Smooth muscle cell (in vitro differentiated cells): ENCODE measurements at regions not wholly inside any gene's neighbourhood (a gene's known extent, or its start where the extent isn't known, plus 50 kb on each side); places are given as distances from the start of the nearest gene placed in this dataset.

Source experiments
- DNase-seq: peaks from one replicate; lab custom pipeline; 2025; ENCODE audit not compliant: unreplicated experiment; lab: John Stamatoyannopoulos, UW
- H2AFZ ChIP-seq: fragments of 200-600 bp; sonication (generic); 2 replicates; pipeline ENCODE4 v1.6.0; 2016; ENCODE audit warnings: antibody characterized with exemption, low read depth, mild to moderate bottlenecking
- H3F3A ChIP-seq: fragments of 200-600 bp; sonication (generic); 2 replicates; pipeline ENCODE4 v1.6.0; 2017; ENCODE audit warnings: antibody characterized with exemption, low read depth
- H3K27ac ChIP-seq: fragments of 200-600 bp; sonication (generic); 2 replicates; pipeline ENCODE4 v1.5.1; 2016; ENCODE audit warnings: low read depth, mild to moderate bottlenecking
- H3K27me3 ChIP-seq: fragments of 200-600 bp; sonication (generic); 2 replicates; pipeline ENCODE4 v1.6.1; 2016; ENCODE audit warnings: low read depth, mild to moderate bottlenecking
- H3K36me3 ChIP-seq: fragments of 200-600 bp; sonication (generic); 2 replicates; pipeline ENCODE4 v1.5.1; 2016; ENCODE audit warnings: low read depth
- H3K4me1 ChIP-seq: fragments of 200-600 bp; sonication (generic); 2 replicates; pipeline ENCODE4 v1.5.1; 2016; ENCODE audit warnings: low read depth
- H3K4me2 ChIP-seq: fragments of 200-600 bp; sonication (generic); 2 replicates; pipeline ENCODE4 v1.6.0; 2016; ENCODE audit warnings: mild to moderate bottlenecking
- H3K4me3 ChIP-seq: fragments of 200-600 bp; sonication (generic); 2 replicates; pipeline ENCODE4 v1.5.1; 2016; ENCODE audit warnings: mild to moderate bottlenecking
- H3K79me2 ChIP-seq: fragments of 200-600 bp; sonication (generic); 2 replicates; pipeline ENCODE4 v1.6.0; 2016; ENCODE audit warnings: low read depth, mild to moderate bottlenecking
- H3K9ac ChIP-seq: fragments of 200-600 bp; sonication (generic); 2 replicates; pipeline ENCODE4 v1.6.0; 2016; ENCODE audit warnings: low read depth
- H3K9me3 ChIP-seq: fragments of 200-600 bp; sonication (generic); replicated peaks from 2 replicates; pipeline ENCODE4 v1.5.1; 2016; ENCODE audit warnings: low read depth
- H4K20me1 ChIP-seq: fragments of 200-600 bp; sonication (generic); 2 replicates; pipeline ENCODE4 v1.6.0; 2016; ENCODE audit warnings: low read depth
- CTCF ChIP-seq: fragments of 200-600 bp; sonication (generic); IDR thresholded peaks from 2 replicates; pipeline ENCODE4 v1.5.1; 2017; ENCODE audit warnings: borderline replicate concordance, mild to moderate bottlenecking, antibody characterized with exemption; ENCODE audit not compliant: insufficient read depth, poor library complexity, severe bottlenecking
- WGBS: methylation state at CpG from one replicate; pipeline ENCODE4 v1.1.7; 2016; ENCODE audit warnings: low lambda C conversion rate; 5-methylcytosine and 5-hydroxymethylcytosine counted together

DNA sequence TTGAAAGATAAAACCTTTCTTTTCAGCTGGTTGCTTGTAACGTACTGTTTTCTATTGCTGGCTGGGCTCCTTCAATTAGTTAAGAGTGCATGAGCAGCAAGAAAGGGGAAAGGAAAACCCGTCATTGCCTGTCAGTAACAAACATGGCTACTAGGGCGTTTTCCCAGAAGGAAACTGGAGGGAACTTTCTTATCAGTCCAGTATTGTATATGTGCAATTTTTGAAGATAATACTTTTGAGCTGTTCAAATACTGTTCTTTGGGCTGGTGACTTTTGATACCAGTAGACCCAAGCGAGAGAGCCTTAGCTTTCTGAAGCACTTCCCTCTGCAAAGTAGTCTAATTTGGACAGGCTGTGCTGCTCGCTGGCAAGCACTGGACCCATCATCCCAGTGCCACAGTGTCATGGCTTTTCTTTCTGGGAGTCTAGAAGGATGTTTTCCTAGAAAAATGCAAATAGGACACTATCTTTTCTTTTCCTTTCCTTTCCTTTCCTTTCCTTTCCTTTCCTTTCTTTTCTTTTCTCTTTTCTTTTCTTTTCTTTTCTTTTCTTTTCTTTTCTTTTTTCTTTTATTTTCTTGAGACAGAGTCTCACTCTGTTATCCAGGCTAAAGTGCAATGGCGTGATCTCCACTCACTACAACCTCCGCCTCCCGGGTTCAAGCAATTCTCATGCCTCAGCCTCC, 149.9 kb upstream of the SMIM23 start:
- Histone ChIP-seq H4K20me1 (no peaks in the 10 kb centered on the region), H3K36me3 (no peaks in the 10 kb centered on the region), H3K27ac (no peak overlapping the region), H3K79me2 (no peaks in the 10 kb centered on the region), H3K4me3 (no peak overlapping the region), H3K4me2 (no peak overlapping the region), H3F3A (peaks cover 4% of the 10 kb centered on the region), H3K27me3 (peaks cover 8% of the 10 kb centered on the region), H3K4me1 (no peaks in the 10 kb centered on the region), H3K9me3 (no peaks in the 10 kb centered on the region), H2AFZ (no peak overlapping the region), H3K9ac (no peak overlapping the region)
- DNase-seq, result no peak
- 82% methylated on average over 8 of the region's 8 CpGs for WGBS
- TF ChIP-seq CTCF, result no peak

DNA sequence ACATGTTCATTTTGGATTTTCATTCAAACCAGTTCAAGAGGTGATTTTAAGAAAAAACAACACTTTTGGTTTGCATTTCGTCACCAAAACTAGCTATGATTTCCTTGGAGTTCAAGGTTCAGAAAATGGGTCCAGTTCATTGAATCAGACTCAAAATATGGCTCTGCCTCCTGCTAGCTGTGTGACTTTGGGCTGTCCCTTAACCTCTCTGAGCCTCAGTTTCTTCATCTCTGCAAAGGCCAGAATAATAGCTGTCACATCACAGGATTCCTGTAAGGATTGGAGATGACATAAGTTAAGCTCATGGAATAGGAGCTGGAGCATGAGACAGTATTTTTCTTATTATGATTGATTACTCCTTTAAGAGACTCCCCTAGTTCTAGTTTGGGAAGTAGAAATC, 147.8 kb upstream of the SMIM23 start:
- no peaks in the 10 kb centered on the region for H4K20me1 ChIP-seq
- no peak for TF ChIP-seq CTCF
- no peaks in the 10 kb centered on the region for H3K9me3 ChIP-seq
- H2AFZ ChIP-seq, result no peak overlapping the region
- H3K4me1 ChIP-seq, result no peaks in the 10 kb centered on the region
- no peak for DNase-seq
- no peaks in the 10 kb centered on the region for H3K79me2 ChIP-seq
- H3K27ac ChIP-seq, result no peak overlapping the region
- no peaks in the 10 kb centered on the region for H3K36me3 ChIP-seq
- no peaks in the 10 kb centered on the region for H3K27me3 ChIP-seq
- 94% methylated on average over 1 of the region's 1 CpG for WGBS
- H3K9ac ChIP-seq, result no peak overlapping the region
- H3K4me2 ChIP-seq, result no peak overlapping the region
- no peak overlapping the region for H3K4me3 ChIP-seq
- peaks cover 4% of the 10 kb centered on the region for H3F3A ChIP-seq

DNA sequence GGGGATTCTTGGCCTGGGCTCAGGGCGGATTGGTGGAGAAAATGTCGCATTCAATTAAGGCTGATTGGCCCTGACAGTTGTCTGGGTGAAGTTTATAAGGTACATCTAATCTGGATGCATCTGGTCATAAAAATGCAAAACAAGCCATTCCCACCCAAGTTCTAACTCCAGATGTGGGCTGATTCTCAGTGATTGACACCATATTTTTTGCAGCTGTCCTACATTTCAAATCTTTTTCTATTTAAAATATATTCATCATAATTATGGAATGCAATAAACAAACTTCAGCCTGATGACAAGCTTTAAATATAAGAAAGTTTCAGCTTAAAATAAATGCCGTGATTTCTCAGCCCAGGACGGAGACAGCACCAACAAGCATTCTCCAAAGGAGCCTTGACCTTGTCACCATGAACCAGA, 146.4 kb upstream of the SMIM23 start:
- H3K4me2 ChIP-seq, result no peak overlapping the region
- H3K4me1 ChIP-seq, result no peaks in the 10 kb centered on the region
- H3F3A ChIP-seq, result peaks cover 4% of the 10 kb centered on the region
- H3K9ac ChIP-seq, result no peak overlapping the region
- peaks cover 4% of the 10 kb centered on the region for H3K27me3 ChIP-seq
- H3K27ac ChIP-seq, result no peak overlapping the region
- no peaks in the 10 kb centered on the region for H3K36me3 ChIP-seq
- H3K4me3 ChIP-seq, result no peak overlapping the region
- TF ChIP-seq CTCF, result no peak
- DNase-seq, result no peak
- no peaks in the 10 kb centered on the region for H3K79me2 ChIP-seq
- WGBS, result 69% methylated on average over 4 of the region's 4 CpGs
- no peaks in the 10 kb centered on the region for H4K20me1 ChIP-seq
- no peaks in the 10 kb centered on the region for H3K9me3 ChIP-seq
- no peak overlapping the region for H2AFZ ChIP-seq

- TF ChIP-seq CTCF, result no peak
- WGBS, result 67% methylated on average over 4 of the region's 4 CpGs
- DNase-seq, result no peak
- no peaks in the 10 kb centered on the region for H4K20me1 ChIP-seq
- H3K9ac ChIP-seq, result no peak overlapping the region
- no peak overlapping the region for H3K27ac ChIP-seq
- H3K9me3 ChIP-seq, result no peaks in the 10 kb centered on the region
- H3K79me2 ChIP-seq, result no peaks in the 10 kb centered on the region
- no peaks in the 10 kb centered on the region for H3K36me3 ChIP-seq
- H3K27me3 ChIP-seq, result peaks cover 4% of the 10 kb centered on the region
- H2AFZ ChIP-seq, result no peak overlapping the region
- H3K4me1 ChIP-seq, result no peaks in the 10 kb centered on the region
- no peak overlapping the region for H3K4me3 ChIP-seq
- H3K4me2 ChIP-seq, result no peak overlapping the region
- peaks cover 4% of the 10 kb centered on the region for H3F3A ChIP-seq
Observed at GRCh38 chr5:171639966-171640365, 145.7 kb upstream of the SMIM23 start.
